Stimulated activated CD4-positive, alpha-beta T cell treated with anti-CD3 and anti-CD28 coated beads, Interleukin-2, amount 100 ng/mL, for 4 hours (primary cell): ENCODE measurements at regions not wholly inside any gene's neighbourhood (a gene's known extent, or its start where the extent isn't known, plus 50 kb on each side); places are given as distances from the start of the nearest gene placed in this dataset.

Experiments
- DNase-seq: peaks from one replicate; pipeline ENCODE4 v3.0.0-alpha.2; 2020; ENCODE audit warnings: low read depth

DNA sequence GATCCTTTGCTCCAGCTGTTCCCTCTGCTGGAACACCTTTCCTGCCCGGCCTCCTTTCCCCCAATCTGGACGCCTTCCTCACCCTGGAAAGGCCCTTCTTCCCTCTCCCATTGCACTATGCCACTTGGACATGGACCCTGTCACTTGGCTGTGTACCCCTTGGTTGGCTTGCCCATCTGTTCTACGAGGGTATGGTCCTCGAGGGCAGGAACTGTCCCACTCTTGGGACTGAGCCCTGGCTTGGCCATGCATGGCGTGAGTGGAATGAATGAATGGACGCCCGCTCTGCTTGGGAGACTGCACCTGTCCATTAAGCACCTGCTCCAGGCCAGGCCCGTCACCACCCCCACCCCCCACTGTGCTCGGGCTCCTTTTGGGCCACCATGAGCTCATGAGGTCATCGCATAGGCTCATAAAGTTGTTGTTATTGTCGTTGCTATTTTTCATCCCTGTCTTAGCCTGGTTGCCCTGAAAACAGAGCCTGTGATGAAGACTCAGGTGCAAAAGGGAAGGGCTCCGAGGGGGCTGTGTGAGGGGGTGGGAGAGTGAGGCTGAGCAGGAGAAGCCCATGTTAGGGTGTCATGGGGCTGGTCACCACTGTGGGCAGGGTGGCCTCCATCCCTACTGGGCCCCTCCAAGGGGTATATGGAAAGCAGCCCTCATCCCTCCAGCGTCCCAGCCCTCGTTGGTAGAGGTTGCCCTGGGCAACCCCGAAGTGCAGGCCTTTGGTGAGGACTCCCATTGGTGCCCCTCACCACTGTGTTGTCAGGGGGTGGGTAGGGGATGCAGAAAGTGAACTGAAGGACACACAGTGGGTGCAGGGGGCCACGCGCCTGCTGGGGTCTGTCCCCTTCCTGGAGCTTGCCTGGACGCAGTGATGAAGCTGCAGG, 57.2 kb upstream of the IER5L start:
- no peak for DNase-seq

DNA sequence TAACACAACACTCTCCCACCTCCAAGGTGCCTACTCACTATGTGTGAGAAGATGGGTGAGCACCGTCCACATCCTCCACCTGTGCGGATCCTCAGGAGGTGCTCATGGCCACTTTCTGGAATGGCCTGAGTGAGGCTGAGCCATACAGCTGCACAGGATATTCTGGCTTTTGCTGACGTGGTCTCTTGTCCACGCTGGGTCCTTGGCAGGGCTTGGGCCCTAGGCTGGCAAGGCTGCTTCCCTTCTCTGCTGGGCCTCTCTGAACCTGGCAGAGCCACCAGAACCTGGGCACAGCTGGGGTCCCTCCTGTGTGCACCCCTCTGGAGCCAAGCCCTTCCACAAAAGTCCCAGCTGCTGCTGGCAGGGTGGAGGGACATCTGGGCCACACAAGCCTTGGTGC, 56.4 kb upstream of the IER5L start:
- DNase-seq: no peak

DNA sequence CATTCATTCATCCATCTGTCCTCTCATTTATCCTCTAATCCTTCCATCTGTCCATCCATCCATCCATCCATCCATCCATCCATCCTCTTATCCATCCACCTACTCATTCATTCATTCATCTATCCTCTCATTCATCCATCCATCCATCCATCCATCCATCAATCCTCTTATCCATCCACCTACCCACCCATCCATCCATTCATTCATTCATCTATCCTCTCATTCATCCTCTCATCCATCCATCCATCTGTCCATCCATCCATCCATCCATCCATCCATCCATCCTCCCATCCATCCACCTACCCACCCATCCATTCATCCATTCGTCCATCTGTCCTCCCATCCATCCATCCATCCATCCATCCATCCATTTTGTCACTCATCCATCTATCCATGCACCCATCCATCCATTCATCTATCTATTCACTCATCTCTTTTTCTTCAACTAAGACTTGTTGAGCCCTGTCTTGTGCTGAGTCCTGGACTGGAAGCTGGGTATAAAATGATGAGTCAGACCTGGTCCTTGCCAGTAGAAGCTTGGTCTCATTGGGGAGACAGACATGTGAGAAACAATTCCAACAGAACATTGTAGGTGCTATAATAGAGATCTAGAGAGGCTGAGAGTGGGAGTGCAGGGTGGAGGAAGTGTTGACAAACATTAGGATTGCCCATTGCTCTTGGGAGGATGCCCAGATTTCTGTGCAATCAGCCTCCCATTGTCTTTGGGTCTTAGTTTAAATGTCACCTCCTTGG, 55.0 kb upstream of the IER5L start:
- no peak for DNase-seq

GRCh38 chr9:129231759-129232158, 53.7 kb upstream of the IER5L start:
- DNase-seq: no peak

- DNase-seq: no peak
Measured at GRCh38 chr9:129231022-129231739, 53.1 kb upstream of the IER5L start.

DNA sequence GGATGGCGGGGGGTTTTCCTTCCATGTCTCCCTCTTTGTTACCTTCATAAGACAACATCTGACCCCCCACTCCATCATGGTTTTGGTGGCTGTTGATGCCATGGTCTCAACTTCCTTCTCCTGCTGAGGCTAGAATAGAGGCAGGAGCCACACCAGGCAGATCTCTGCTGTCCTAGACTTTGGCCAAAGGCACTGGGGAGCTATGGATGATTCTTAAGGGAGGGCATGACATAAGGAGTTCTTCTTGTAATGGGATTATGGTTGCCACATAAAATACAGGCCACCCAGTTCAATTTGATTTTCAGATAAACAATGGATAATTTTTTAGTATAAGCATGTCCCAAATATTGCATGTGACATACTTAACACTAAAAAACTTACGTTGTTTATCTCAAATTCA, 52.2 kb upstream of the IER5L start:
- no peak for DNase-seq
